GM23338 (cell line): ENCODE measurements at regions not wholly inside any gene's neighbourhood (a gene's known extent, or its start where the extent isn't known, plus 50 kb on each side); places are given as distances from the start of the nearest gene placed in this dataset.

Experiments
- CTCF ChIP-seq, 2 experiments: fragments of 200-600 bp in 1 of 2; sonication (generic) in 1 of 2; conservative IDR thresholded peaks; 2 replicates each; pipeline versions ENCODE4 v1.5.1 to v1.6.1; 2016 to 2017; ENCODE audit warnings: antibody characterized with exemption in 2 of 2, low read depth in 2 of 2, mild to moderate bottlenecking in 2 of 2, moderate library complexity in 1 of 2
- ETS1 ChIP-seq: IDR thresholded peaks from 2 replicates; pipeline ENCODE4 v1.6.1; 2016; ENCODE audit warnings: antibody characterized with exemption
- EZH2 ChIP-seq: fragments of 200-600 bp; sonication (generic); IDR thresholded peaks from one replicate; pipeline ENCODE4 v1.8.0; 2017; ENCODE audit warnings: antibody characterized with exemption, mild to moderate bottlenecking, low read depth; ENCODE audit not compliant: unreplicated experiment
- JUNB ChIP-seq: IDR thresholded peaks from one replicate; pipeline ENCODE4 v1.6.1; 2016; ENCODE audit warnings: antibody characterized with exemption; ENCODE audit not compliant: unreplicated experiment
- NANOG ChIP-seq: IDR thresholded peaks from 2 replicates; pipeline ENCODE4 v1.6.1; 2016; ENCODE audit warnings: antibody characterized with exemption, borderline replicate concordance
- REST ChIP-seq: IDR thresholded peaks from one replicate; pipeline ENCODE4 v1.6.1; 2018; ENCODE audit warnings: antibody characterized with exemption; ENCODE audit not compliant: unreplicated experiment
- STAT1 ChIP-seq: IDR thresholded peaks from one replicate; pipeline ENCODE4 v1.6.1; 2016; ENCODE audit warnings: antibody characterized with exemption; ENCODE audit not compliant: unreplicated experiment
- ZNF114 ChIP-seq: fragments of 250-450 bp; sonication (Bioruptor Pico); IDR thresholded peaks from 2 replicates; pipeline ENCODE4 v1.5.0; 2020; ENCODE audit warnings: mild to moderate bottlenecking, moderate library complexity
- ZNF331 ChIP-seq: fragments of 250-450 bp; sonication (Bioruptor Pico); IDR thresholded peaks from 2 replicates; pipeline ENCODE4 v1.5.0; 2020; ENCODE audit warnings: low read depth, mild to moderate bottlenecking, moderate library complexity
- ZNF462 ChIP-seq: fragments of 250-450 bp; sonication (Bioruptor Pico); IDR thresholded peaks from 2 replicates; pipeline ENCODE4 v1.5.0; 2020; ENCODE audit warnings: mild to moderate bottlenecking, moderate library complexity

GRCh38 chr6:163750431-163751031, 336.0 kb downstream of the QKI start (continued):
- TF ChIP-seq ZNF462 (CRISPR knock-in tag): no peak
- no peak for TF ChIP-seq STAT1
- TF ChIP-seq ZNF114: no peak
- TF ChIP-seq NANOG: no peak
- TF ChIP-seq JUNB: no peak
- TF ChIP-seq CTCF (conservative IDR thresholded peaks at IDR 0.05; ENCODE audit: low read depth in 2 of 2): no peak
- no peak for TF ChIP-seq REST
- no peak for TF ChIP-seq ETS1
- TF ChIP-seq EZH2: no peak
- TF ChIP-seq ZNF331 (CRISPR knock-in tag): no peak
